GM23248 (cell line): ENCODE measurements at regions not wholly inside any gene's neighbourhood (a gene's known extent, or its start where the extent isn't known, plus 50 kb on each side); places are given as distances from the start of the nearest gene placed in this dataset.
A peak's percentile ranks its signal among the peaks of the same experiment; 100 is the strongest.

Experiments
- DNase-seq: peaks from one replicate; pipeline ENCODE4 v3.0.0-alpha.2; 2015
- H2AFZ ChIP-seq: fragments of 200-600 bp; sonication (generic); 2 replicates; pipeline ENCODE4 v1.6.1; 2016; ENCODE audit warnings: antibody characterized with exemption
- H3F3A ChIP-seq: fragments of 200-600 bp; sonication (generic); 2 replicates; pipeline ENCODE4 v1.6.1; 2016; ENCODE audit warnings: mild to moderate bottlenecking, antibody characterized with exemption, mixed run types; ENCODE audit not compliant: insufficient read depth
- H3K27ac ChIP-seq: fragments of 200-600 bp; sonication (generic); 2 replicates; pipeline ENCODE4 v1.5.1; 2016; ENCODE audit warnings: mild to moderate bottlenecking
- H3K27me3 ChIP-seq: fragments of 200-600 bp; sonication (generic); replicated peaks from 2 replicates; pipeline ENCODE4 v1.6.1; 2016; ENCODE audit warnings: mild to moderate bottlenecking; ENCODE audit not compliant: insufficient read depth
- H3K36me3 ChIP-seq: fragments of 200-600 bp; sonication (generic); 2 replicates; pipeline ENCODE4 v1.6.1; 2016; ENCODE audit warnings: low read depth, mild to moderate bottlenecking
- H3K4me1 ChIP-seq: fragments of 200-600 bp; sonication (generic); 2 replicates; pipeline ENCODE4 v1.6.1; 2016; ENCODE audit warnings: mild to moderate bottlenecking; ENCODE audit not compliant: insufficient read depth
- H3K4me2 ChIP-seq: fragments of 200-600 bp; sonication (generic); one replicate; pipeline ENCODE4 v1.6.1; 2016; ENCODE audit warnings: mild to moderate bottlenecking; ENCODE audit not compliant: unreplicated experiment
- H3K4me3 ChIP-seq: fragments of 200-600 bp; sonication (generic); 2 replicates; pipeline ENCODE4 v1.5.1; 2016; ENCODE audit warnings: mild to moderate bottlenecking
- H3K79me2 ChIP-seq: fragments of 200-600 bp; sonication (generic); 2 replicates; pipeline ENCODE4 v1.6.1; 2016; ENCODE audit warnings: mild to moderate bottlenecking; ENCODE audit not compliant: insufficient read depth
- H3K9ac ChIP-seq: fragments of 200-600 bp; sonication (generic); 2 replicates; pipeline ENCODE4 v1.6.1; 2016; ENCODE audit warnings: mild to moderate bottlenecking
- H3K9me2 ChIP-seq: fragments of 200-600 bp; sonication (generic); 2 replicates; pipeline ENCODE4 v1.6.1; 2016; ENCODE audit warnings: mixed run types, mild to moderate bottlenecking, moderate library complexity; ENCODE audit not compliant: insufficient read depth
- H3K9me3 ChIP-seq: fragments of 200-600 bp; sonication (generic); one replicate; pipeline ENCODE4 v1.6.1; 2017; ENCODE audit warnings: low read depth
- H4K20me1 ChIP-seq: fragments of 200-600 bp; sonication (generic); 2 replicates; pipeline ENCODE4 v1.6.0; 2016; ENCODE audit not compliant: insufficient read depth
- EZH2 ChIP-seq: fragments of 200-600 bp; sonication (generic); IDR thresholded peaks from 2 replicates; pipeline ENCODE4 v1.6.1; 2018; ENCODE audit warnings: antibody characterized with exemption, mild to moderate bottlenecking; ENCODE audit not compliant: insufficient read depth, poor library complexity, severe bottlenecking
- EZH2phosphoT487 ChIP-seq: fragments of 200-600 bp; sonication (generic); IDR thresholded peaks from 2 replicates; pipeline ENCODE4 v1.6.1; 2018; ENCODE audit warnings: antibody characterized with exemption, moderate library complexity, mild to moderate bottlenecking, low read depth; ENCODE audit not compliant: insufficient read depth
- WGBS, 2 experiments: methylation state at CpG; one replicate each; pipeline ENCODE4 v1.1.6; 2015 to 2017; ENCODE audit warnings: low lambda C conversion rate in 2 of 2, low coverage in 1 of 2; ENCODE audit errors: missing lambda C conversion rate in 2 of 2; 5-methylcytosine and 5-hydroxymethylcytosine counted together
- in situ Hi-C: fragments of 300-500 bp; cut with MboI; formaldehyde crosslinking; loops from 2 replicates; pipeline ENCODE4 v1.15.0; 2020

DNA sequence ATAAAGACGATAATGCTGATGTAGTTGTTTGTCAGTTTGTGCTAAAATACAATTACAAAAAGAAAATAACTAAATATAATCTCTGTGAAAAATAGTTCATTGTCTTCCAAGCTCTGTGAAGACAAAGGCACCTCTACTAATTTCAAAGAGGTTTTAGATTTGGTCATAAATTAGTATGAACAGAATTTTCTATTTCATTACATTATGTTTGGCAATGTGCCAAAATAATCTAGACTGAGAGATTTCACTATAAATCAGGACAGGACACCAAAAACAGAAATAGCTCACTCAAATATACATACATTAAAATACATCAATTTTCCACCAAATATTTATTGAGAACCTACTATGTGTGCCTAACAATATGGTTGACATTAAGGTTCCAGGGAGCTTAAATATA is 264.9 kb upstream of the CCDC54 start:
- no peak for DNase-seq
- Histone ChIP-seq H3K4me2 (no peak overlapping the region), H3K9ac (no peak overlapping the region), H3K27ac (no peak overlapping the region), H4K20me1 (no peaks in the 10 kb centered on the region), H3K9me2 (no peaks in the 10 kb centered on the region), H2AFZ (no peak overlapping the region), H3K79me2 (no peaks in the 10 kb centered on the region), H3K4me3 (no peak overlapping the region), H3K27me3 (no peaks in the 10 kb centered on the region), H3K4me1 (no peaks in the 10 kb centered on the region), H3K36me3 (no peaks in the 10 kb centered on the region), H3K9me3 (no peaks in the 10 kb centered on the region), H3F3A (no peaks in the 10 kb centered on the region)
- in situ Hi-C loops, result no loop called here
- TF ChIP-seq EZH2phosphoT487 (no peak), EZH2 (no peak)
- 93 to 95% methylated on average over 1 of the region's 1 CpG for WGBS, 2 experiments

DNA sequence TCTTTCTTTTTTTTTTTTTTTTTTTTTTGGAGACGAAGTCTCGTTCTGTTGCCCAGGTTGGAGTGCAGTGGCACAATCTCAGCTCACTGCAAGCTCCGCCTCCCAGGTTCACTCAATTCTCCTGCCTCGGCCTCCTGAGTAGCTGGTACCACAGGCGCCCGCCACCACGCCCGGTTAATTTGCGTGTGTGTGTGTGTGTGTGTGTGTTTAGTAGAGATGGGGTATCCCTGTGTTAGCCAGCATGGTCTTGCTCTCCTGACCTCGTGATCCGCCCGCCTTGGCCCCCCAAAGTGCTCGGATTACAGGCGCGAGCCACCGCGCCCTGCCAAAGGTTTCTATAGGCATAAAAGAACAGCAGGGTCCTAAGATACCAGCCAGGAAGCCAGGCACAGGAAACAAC is 261.0 kb upstream of the CCDC54 start:
- Histone ChIP-seq H3K4me3 (no peak overlapping the region), H3K9me3 (no peaks in the 10 kb centered on the region), H4K20me1 (no peaks in the 10 kb centered on the region), H3K9ac (no peak overlapping the region), H3K27me3 (no peaks in the 10 kb centered on the region), H3K9me2 (no peaks in the 10 kb centered on the region), H3K79me2 (no peaks in the 10 kb centered on the region), H3K27ac (no peak overlapping the region), H3K36me3 (no peaks in the 10 kb centered on the region), H3F3A (no peaks in the 10 kb centered on the region), H3K4me1 (peaks cover 8% of the 10 kb centered on the region), H3K4me2 (no peak overlapping the region), H2AFZ (no peak overlapping the region)
- DNase-seq, result no peak
- WGBS, 2 experiments, result 92 to 96% methylated on average over 15 to 17 of the region's 17 CpGs
- TF ChIP-seq EZH2phosphoT487 (no peak), EZH2 (no peak)
- in situ Hi-C loops, result no loop called here

- Histone ChIP-seq H3K4me1 (peaks cover 8% of the 10 kb centered on the region), H2AFZ (peak overlapping the region; percentile 96), H3K27me3 (no peaks in the 10 kb centered on the region), H3K27ac (no peak overlapping the region), H3K9me2 (no peaks in the 10 kb centered on the region), H3K79me2 (no peaks in the 10 kb centered on the region), H3K9me3 (no peaks in the 10 kb centered on the region), H3K4me3 (no peak overlapping the region), H3K9ac (peak overlapping the region; percentile 73), H3K4me2 (no peak overlapping the region), H4K20me1 (no peaks in the 10 kb centered on the region), H3K36me3 (no peaks in the 10 kb centered on the region), H3F3A (no peaks in the 10 kb centered on the region)
- TF ChIP-seq EZH2 (no peak), EZH2phosphoT487 (no peak)
- in situ Hi-C loops, result no loop called here
- 98 to 99% methylated on average over 4 of the region's 4 CpGs for WGBS, 2 experiments
- no peak for DNase-seq
Observed at GRCh38 chr3:107117156-107117555, 260.1 kb upstream of the CCDC54 start.

DNA sequence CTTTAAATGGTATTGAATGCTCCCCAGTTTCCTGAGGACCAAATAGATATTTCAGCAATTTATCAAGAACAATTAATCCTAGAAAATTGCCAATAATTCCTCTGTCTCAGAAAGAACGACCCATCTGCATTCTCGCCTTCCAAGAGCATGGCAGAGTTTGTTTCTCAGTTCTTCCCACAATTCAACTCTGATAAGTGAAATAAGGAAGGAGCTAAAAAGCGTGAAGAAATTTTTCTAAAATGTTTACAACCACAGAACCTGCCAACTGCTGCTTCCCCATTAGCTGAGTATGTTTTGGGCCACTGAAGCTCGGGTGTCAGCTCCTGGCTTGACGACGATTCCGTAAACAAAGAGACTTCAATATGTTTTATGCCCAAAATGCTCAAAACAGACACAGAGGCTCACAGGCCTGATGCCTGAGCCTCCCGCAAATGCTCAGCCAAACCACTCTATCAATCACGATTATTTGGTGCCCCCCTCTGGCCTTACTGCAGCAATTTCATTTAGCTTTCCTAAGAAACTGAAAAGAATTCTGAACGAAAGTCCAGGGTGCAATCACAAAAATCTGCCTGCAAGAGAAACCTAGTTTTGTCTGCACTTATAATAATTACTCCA is 259.2 kb upstream of the CCDC54 start:
- Histone ChIP-seq H3K9ac (peak overlapping the region; percentile 73), H3K4me1 (peaks cover 8% of the 10 kb centered on the region), H4K20me1 (no peaks in the 10 kb centered on the region), H3F3A (no peaks in the 10 kb centered on the region), H3K4me3 (no peak overlapping the region), H3K9me2 (no peaks in the 10 kb centered on the region), H3K36me3 (no peaks in the 10 kb centered on the region), H3K27me3 (no peaks in the 10 kb centered on the region), H3K4me2 (peak overlapping the region; percentile 59), H3K79me2 (no peaks in the 10 kb centered on the region), H3K9me3 (no peaks in the 10 kb centered on the region), H3K27ac (peak overlapping the region; percentile 47), H2AFZ (peak overlapping the region; percentile 96)
- TF ChIP-seq EZH2 (no peak), EZH2phosphoT487 (no peak)
- peak; percentile 89 for DNase-seq
- WGBS, 2 experiments, result 5 to 6% methylated on average over 10 of the region's 10 CpGs
- in situ Hi-C loops, result no loop called here

DNA sequence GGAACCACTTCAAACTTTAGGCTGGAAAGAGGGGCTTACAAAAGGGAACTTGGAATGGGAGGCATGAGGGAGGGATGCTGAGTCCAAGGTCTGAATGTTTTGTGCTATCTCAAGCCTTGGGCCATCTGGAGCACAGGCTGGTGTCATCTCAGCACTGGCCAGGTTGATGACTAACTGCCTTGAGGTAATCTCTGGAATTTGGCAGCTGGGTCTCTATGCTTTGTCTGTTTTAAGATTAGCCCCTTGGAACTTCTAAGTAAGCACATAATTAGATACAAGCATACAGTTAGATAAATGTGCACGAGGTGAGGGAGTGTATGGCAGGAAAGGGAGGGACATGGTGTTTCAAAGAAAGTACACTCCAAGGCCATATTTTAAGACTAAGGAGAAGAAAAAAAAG is 252.4 kb upstream of the CCDC54 start:
- 0 out of 2 replicates have a peak overlapping the region, but pooled peaks have one; percentile 2 for H2AFZ ChIP-seq
- H3K27me3 ChIP-seq, result no peaks in the 10 kb centered on the region
- H4K20me1 ChIP-seq, result no peaks in the 10 kb centered on the region
- no peak for TF ChIP-seq EZH2
- TF ChIP-seq EZH2phosphoT487, result no peak
- in situ Hi-C loops, result no loop called here
- H3K9me2 ChIP-seq, result no peaks in the 10 kb centered on the region
- DNase-seq, result peak; percentile 79
- no peak overlapping the region for H3K27ac ChIP-seq
- H3K36me3 ChIP-seq, result no peaks in the 10 kb centered on the region
- H3K9ac ChIP-seq, result no peak overlapping the region
- H3K79me2 ChIP-seq, result no peaks in the 10 kb centered on the region
- H3K4me1 ChIP-seq, result peaks cover 10% of the 10 kb centered on the region
- H3K4me2 ChIP-seq, result no peak overlapping the region
- no peaks in the 10 kb centered on the region for H3F3A ChIP-seq
- no peak overlapping the region for H3K4me3 ChIP-seq
- no peaks in the 10 kb centered on the region for H3K9me3 ChIP-seq
- 0 to 3% methylated on average over 1 of the region's 1 CpG for WGBS, 2 experiments
